AG04450 (cell line): ENCODE measurements at regions not wholly inside any gene's neighbourhood (a gene's known extent, or its start where the extent isn't known, plus 50 kb on each side); places are given as distances from the start of the nearest gene placed in this dataset.

Experiments
- CTCF ChIA-PET: fragments of 300-600, 350-600 bp; formaldehyde crosslinking; extraction: SDS; loops from one replicate; lab custom pipeline; 2022; ENCODE audit warnings: antibody characterized with exemption, inconsistent platforms; lab: Charles Lee
- POLR2A ChIA-PET: fragments of 350-600 bp; formaldehyde crosslinking; extraction: SDS; loops from one replicate; lab custom pipeline; 2021; ENCODE audit warnings: antibody characterized with exemption, inconsistent platforms; lab: Yijun Ruan, JAX
- DNase-seq: peaks from one replicate; pipeline ENCODE4 v3.0.0-alpha.2; 2011; ENCODE audit warnings: low read depth, low spot score
- H3K27ac ChIP-seq: one replicate; pipeline ENCODE4 v1.5.1; 2012; ENCODE audit warnings: low read depth, low read length, control low read depth
- H3K27me3 ChIP-seq: one replicate; pipeline ENCODE4 v1.6.0; 2012; ENCODE audit warnings: low read length; ENCODE audit not compliant: control insufficient read depth, insufficient read depth
- H3K4me3 ChIP-seq: 2 replicates; pipeline ENCODE4 v1.5.1; 2011; ENCODE audit warnings: mild to moderate bottlenecking, low read depth, low read length, control low read depth
- H3K9me3 ChIP-seq: 2 replicates; pipeline ENCODE4 v1.5.1; 2012; ENCODE audit warnings: low read length; ENCODE audit not compliant: control insufficient read depth, insufficient read depth
- CTCF ChIP-seq: IDR thresholded peaks from 2 replicates; pipeline ENCODE4 v1.5.1; 2011; ENCODE audit warnings: low read depth, low read length, control low read depth, inconsistent platforms

GRCh38 chr9:31677415-31677814 lies 707.0 kb upstream of the ACO1 start:
- no peak for DNase-seq
- no peak for TF ChIP-seq CTCF
- CTCF ChIA-PET, result no interaction called here
- Histone ChIP-seq H3K27ac (no peak overlapping the region), H3K4me3 (no peak overlapping the region), H3K9me3 (no peaks in the 10 kb centered on the region), H3K27me3 (no peaks in the 10 kb centered on the region)
- POLR2A ChIA-PET, result no interaction called here

GRCh38 chr9:31677877-31678276 lies 706.6 kb upstream of the ACO1 start:
- H3K27me3 ChIP-seq, result no peaks in the 10 kb centered on the region
- H3K27ac ChIP-seq, result no peak overlapping the region
- CTCF ChIA-PET, result no interaction called here
- no peak overlapping the region for H3K4me3 ChIP-seq
- no peak for TF ChIP-seq CTCF
- H3K9me3 ChIP-seq, result no peaks in the 10 kb centered on the region
- no peak for DNase-seq
- POLR2A ChIA-PET, result no interaction called here

GRCh38 chr9:31683116-31683515 lies 701.3 kb upstream of the ACO1 start:
- ChIA-PET CTCF (no interaction called here), POLR2A (no interaction called here)
- no peak for DNase-seq
- no peak for TF ChIP-seq CTCF
- no peaks in the 10 kb centered on the region for H3K9me3 ChIP-seq
- no peaks in the 10 kb centered on the region for H3K27me3 ChIP-seq
- no peak overlapping the region for H3K4me3 ChIP-seq
- H3K27ac ChIP-seq, result no peak overlapping the region

GRCh38 chr9:31697956-31698355 lies 686.5 kb upstream of the ACO1 start:
- TF ChIP-seq CTCF, result no peak
- no peak overlapping the region for H3K4me3 ChIP-seq
- H3K27ac ChIP-seq, result no peak overlapping the region
- POLR2A ChIA-PET, result no interaction called here
- H3K9me3 ChIP-seq, result no peaks in the 10 kb centered on the region
- H3K27me3 ChIP-seq, result no peaks in the 10 kb centered on the region
- CTCF ChIA-PET, result no interaction called here
- DNase-seq, result no peak

- no peak for TF ChIP-seq CTCF
- Histone ChIP-seq H3K4me3 (no peak overlapping the region), H3K27ac (no peak overlapping the region), H3K27me3 (no peaks in the 10 kb centered on the region), H3K9me3 (no peaks in the 10 kb centered on the region)
- no peak for DNase-seq
- POLR2A ChIA-PET, result no interaction called here
- CTCF ChIA-PET, result no interaction called here
Measured at GRCh38 chr9:31699836-31700235, 684.6 kb upstream of the ACO1 start.
